Umbilical cord (tissue), 1 donor: ENCODE measurements at regions not wholly inside any gene's neighbourhood (a gene's known extent, or its start where the extent isn't known, plus 50 kb on each side); places are given as distances from the start of the nearest gene placed in this dataset.

ENCODE experiments used
- DNase-seq: peaks from one replicate; pipeline ENCODE4 v3.0.0-alpha.2; 2015; ENCODE audit warnings: low spot score

DNA sequence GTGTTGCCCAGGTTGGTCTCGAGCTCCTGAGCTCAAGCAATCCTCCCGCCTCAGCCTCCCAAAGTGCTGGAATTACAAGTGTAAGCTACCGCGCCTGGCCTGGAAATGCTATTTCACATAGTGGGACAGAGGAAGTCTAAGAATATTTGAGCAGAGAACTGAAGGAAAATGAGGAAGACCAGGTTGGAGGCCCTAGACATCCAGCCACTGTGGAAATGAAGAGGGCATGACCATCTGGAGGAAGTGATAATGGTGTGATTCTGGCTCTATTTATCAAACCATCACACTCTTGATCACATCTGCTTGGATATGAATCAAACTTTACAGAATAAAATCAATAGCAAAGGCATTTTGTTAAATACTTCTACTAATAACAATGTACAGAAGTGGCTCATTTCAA is 65.9 kb upstream of the ARHGEF3 start:
- no peak for DNase-seq

DNA sequence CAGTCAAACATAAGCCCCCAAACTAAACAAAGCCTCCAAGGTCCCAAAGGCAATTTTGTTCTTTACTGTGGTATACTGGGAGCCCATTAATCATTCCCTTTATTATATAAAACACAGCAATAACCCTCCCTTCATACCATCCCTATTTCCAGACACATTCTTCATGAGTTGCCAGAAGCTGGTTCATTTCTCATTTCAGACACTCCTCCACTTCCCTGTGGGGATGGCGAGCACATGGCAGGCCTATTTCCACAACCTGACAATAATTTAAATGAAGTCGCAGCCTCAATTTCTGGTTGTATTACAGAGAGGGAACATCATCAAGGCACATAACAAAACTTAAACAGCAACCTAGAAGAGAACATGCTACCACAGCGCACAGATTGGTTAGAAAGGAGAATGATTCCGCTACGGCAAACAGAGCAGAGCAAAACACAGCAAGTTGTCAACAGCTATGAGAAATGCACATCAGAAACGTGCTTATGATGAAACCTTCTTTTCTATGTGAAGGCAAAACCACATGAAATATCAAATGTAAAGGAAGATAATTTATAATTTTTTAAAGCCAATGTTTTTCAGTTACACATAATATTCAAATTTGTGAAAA is 63.3 kb upstream of the ARHGEF3 start:
- DNase-seq, result no peak

DNA sequence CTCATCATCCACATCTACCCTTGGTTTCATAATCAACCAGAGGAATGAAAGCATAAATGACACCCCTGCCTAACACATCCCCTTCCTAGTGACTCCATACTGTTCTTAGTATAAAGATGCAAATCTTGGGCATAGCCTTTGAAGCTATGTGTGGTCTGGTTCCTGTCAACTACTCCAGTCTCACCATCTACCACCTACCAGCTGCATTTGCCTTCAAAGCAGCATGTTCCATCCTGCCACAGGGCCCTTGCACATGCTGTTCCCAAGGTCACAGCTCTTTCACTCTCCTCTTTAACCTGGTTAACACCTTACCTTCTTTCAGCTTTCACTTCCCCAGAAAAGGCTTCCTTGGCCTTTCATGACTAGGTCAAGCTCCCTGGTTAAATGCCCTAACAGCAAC is 62.3 kb upstream of the ARHGEF3 start:
- no peak for DNase-seq

DNA sequence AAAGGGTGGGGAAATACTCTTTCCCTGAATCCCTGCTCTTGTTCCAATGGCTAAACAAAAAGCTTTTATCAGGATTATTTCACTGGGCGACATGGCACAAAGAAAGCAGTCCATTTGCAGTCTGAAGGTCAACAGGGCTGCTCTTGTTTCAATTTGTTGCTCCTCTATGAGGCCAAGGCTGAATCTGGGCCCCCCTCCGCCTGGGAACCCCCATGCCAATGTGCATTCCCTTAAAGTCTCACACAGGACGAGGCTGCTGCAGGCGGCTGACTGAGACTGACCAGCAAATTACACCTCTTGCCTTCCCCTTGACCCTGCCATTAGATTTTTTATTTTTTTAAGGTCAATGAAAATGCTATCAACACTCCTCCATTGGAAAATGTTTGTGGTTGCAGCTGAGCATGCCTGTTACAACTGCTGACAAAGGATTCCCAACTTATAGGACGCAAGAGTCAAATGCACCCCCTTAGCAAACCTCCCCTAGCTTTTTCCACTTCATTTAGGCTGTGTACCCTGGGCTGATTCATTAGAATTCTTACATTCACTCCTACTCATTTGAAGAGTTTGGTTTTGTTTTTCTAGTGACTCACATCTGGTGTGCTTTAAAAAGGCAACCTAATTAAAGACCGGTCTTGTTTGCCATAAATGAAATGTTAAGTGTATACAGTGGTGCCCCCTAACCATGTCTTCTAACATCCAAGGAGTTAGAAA is 60.8 kb upstream of the ARHGEF3 start:
- DNase-seq, result no peak

DNA sequence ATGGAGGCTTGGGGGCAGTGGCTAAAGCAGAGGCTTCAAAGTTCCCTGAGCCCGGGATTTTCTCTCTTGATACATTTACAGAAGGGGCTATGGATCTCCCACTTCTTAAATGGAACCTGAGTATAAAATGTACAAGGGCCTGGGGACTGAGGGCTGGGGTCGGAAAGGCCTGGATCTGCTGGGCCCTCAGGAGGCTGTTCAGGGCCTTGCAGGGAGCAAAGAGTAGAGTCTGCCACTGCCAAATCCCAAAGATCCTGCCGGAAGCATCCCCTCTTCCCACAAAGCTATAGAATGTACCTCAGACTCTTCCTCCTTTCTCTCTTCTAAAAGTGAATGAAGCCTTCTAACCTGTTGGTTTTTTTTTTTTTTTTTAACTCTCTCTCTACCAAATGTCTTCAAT is 59.8 kb upstream of the ARHGEF3 start:
- no peak for DNase-seq

DNA sequence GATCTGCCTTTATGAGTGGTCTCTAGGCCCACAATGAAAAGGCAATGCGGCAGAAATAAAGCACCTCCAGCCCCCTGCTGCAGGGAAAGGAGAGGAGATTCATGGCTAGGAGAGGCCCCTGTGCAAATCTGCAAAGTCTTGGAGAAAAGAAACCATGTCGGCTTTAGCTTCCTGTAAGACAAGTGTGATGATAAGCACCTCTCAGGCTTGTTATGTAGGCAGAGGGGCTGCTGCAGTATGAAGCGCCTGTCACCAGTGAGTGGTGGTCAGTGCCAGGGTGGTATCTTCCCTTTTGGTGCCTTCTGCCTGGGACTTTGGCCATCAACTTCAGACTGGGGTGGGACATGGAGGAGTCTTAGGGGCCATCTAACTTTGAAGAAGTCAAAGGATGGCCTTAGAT is 59.2 kb upstream of the ARHGEF3 start:
- no peak for DNase-seq

DNA sequence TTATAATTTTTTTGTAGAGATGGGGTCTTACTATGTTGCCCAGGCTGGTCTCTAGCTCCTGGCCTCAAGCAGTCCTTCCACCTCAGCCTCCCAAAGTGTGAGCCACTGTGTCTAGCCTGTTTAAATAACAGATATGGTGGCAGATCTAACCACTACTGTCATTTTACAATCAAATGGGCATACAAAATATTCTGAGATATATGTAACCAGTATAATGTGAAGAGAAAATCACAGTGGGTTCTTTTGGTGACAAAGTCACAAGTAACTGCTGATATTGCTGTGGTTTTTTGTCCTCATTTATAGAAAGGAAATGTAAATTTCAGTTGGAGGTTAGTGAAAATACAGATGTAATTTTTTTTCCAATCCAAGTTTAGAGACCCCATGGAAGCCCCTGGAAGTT is 58.6 kb upstream of the ARHGEF3 start:
- no peak for DNase-seq

DNA sequence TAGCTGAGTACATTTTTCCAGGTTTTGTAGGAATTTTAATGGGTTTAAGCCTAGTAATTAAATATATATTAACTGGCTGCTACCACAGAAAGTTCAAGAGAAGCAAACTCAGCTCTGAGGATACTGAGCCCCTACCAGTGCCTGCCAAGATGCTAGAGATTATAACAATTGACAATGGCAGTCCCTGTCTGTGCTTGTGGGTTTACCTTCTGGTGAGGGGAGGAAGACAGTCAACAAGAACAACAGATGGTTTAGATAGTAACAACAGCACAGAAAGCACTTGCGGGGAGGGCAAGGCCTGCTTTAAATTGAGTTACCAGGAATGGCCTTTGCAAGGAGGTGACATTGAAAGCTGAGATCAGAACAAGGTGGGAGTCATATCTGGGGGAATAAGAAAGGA is 56.6 kb upstream of the ARHGEF3 start:
- no peak for DNase-seq

DNA sequence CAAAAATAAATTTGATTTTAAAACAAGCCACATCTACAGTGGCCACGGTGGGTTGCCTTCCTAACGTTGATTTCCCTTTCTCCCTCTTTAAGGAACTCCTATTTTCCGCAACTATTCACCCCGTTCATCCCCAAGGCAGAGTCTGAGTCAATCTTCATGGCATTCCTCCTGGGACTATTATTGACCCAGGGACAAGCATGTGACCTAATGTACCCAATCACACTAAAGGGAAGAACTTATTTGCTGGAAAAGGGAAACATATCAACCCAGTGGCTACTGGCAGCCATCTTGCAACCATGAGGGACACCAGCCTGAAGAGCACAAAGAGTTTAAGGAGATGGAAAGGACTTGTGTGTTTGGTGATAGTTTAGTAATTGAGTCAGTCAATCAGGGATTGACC is 55.4 kb upstream of the ARHGEF3 start:
- peak; percentile 47 for DNase-seq

DNA sequence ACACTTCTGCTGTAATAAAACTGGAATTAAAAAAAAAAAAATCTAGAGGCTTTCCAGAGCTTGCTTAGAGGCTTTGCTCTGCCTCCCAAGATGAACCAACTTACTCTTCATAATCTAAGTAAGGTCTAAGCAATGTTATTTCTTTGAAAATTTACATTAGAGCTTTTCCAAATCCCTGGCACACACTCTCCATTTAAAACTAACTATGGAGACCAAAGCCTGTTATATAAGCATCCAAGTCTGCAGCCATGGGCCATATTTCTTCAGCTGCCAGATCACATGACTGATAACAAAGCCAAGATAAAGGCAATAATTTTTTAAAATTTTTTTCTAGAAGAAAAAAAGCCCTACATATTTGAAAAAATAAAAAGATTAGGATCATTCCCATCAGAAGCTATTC is 55.0 kb upstream of the ARHGEF3 start:
- peak; percentile 94 for DNase-seq

DNA sequence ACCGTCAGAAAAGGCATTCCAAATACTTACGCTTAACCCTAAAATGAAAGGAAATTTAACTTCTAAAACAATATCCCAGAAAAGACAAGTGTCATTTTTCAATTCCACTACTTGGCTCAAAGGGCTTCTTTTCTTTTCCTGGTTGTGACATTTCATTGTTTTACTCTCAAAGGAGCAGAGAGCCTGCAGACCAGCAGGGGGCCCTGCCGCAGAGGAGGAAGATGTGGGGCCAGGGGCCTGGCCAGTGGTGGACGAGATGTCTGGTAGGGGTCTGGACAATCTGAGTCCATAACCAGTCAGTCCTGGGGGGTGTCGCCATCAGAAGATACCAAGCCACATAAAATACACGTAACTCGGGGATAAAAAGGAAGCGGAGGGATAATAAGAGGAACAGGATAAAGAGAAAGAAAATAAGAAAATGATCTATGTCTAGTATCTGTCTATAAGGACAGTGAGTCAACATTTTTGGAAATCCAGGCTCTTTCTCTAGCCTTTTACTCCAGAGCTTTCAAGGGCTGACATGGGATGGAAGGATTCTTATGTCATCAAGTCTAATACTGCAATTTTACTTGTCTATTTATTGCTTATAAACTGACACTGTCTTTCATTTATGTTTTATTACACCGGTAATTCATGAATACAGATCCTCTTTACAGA is 54.2 kb upstream of the ARHGEF3 start:
- peak; percentile 89 for DNase-seq

DNA sequence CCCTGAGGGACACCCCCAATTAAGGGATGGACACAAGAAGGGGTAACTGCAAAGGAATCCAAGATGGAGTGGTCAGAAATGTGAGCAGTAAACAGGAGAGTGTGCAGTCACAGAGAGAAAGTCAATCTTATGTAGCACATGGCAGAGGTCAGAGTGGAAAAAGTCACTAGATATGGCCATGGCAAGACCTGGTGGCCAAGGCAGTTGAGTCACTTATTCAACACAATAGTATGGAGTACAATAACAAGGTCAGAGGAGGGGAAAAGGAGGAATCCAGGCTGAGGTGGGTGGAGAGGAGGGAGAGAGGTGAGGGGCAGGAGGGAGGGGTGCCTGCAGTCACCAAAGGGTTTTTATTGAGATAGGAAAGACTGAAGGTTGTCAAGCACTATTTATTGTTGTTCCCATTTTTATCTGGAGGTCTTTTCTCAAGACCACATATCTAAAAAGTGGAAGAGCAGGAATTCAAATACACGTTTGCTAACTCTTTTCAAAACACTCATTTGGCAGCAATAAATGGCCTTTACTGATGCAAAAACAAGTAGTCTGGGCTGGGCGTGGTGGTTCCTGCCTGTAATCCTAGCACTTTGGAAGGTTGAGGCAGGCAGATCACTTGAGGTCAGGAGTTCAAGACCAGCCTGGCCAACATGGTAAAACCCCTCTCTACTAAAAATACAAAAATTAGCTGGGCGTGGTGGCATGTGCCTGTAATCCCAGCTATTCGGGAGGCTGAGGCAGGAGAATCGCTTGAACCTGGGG is 53.3 kb upstream of the ARHGEF3 start:
- peak; percentile 65 for DNase-seq

DNA sequence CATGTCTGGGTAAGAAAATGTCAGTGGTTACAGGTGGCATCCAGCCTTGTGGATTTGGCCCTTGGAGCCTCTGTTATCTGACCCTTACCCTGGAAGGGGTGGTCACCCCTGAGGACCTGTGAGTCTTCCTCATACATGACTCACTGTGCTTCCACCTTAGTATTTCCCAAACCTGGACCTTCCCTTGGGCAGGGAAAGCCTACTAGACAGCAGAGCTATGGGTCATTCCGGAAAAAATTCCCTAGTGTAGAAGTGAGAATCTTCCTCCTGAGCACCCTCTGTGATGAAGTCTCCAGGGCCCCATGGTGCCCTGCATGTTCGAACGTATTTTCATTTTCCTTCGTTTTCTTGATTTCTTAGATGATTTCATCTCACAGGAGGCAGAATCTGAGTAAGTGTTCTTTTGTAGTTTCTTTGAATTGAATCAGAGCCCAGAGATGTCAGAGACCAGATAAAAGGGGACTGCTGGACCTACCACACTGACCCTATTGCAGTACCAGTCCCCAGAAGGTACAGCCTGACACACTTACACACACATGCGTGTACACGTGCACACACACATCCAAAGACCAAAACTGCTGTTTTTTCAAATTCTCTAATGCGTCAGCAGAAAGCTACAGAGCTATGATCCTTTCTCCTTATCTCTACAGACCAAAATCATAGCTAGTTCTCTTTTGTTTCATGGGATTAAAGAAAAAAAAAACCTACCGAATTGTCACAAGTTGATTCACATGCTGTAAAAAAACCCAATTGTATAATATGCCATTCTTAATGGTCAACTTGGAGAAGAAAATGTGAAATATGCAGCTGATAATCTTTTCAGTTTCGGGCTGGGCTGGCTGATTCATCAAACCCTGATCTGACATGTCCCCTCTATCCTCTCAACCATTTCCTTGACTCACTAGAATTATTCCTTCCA is 50.5 kb upstream of the ARHGEF3 start:
- no peak for DNase-seq
